ENCODE measurements at regions not wholly inside any gene's neighbourhood (a gene's known extent, or its start where the extent isn't known, plus 50 kb on each side); places are given as distances from the start of the nearest gene placed in this dataset.

GRCh38 chr7:112638675-112639400 lies 151.4 kb downstream of the TMEM168 start:
- no peak for TF ChIP-seq CTCF (IDR thresholded peaks at IDR 0.05)
- no peak for DNase-seq
- H3K27me3 ChIP-seq = no peaks in the 10 kb centered on the region
- H3K27ac ChIP-seq = peak overlapping the region; percentile 53
- intact Hi-C loops (cut with DNase I) = no loop called here
- no peak overlapping the region for H3K9ac ChIP-seq (ENCODE audit: low read depth in 2 of 2, low read length in 2 of 2)
- no peaks in the 10 kb centered on the region for H3K4me1 ChIP-seq
- H3K9me3 ChIP-seq = no peaks in the 10 kb centered on the region
- no peaks in the 10 kb centered on the region for H3K36me3 ChIP-seq
- H3K4me3 ChIP-seq = no peak overlapping the region

- no peak for TF ChIP-seq CTCF (IDR thresholded peaks at IDR 0.05)
- Histone ChIP-seq H3K9ac (ENCODE audit: low read depth in 2 of 2, low read length in 2 of 2) (no peak overlapping the region), H3K27me3 (no peaks in the 10 kb centered on the region), H3K27ac (no peak overlapping the region), H3K9me3 (no peaks in the 10 kb centered on the region), H3K36me3 (no peaks in the 10 kb centered on the region), H3K4me3 (no peak overlapping the region), H3K4me1 (no peaks in the 10 kb centered on the region)
- intact Hi-C loops (cut with DNase I) = no loop called here
- DNase-seq = no peak
These were observed 149.5 kb downstream of the TMEM168 start for GRCh38 chr7:112640685-112641084.

- Histone ChIP-seq H3K36me3 (no peaks in the 10 kb centered on the region), H3K27ac (no peak overlapping the region), H3K9ac (ENCODE audit: low read depth in 2 of 2, low read length in 2 of 2) (no peak overlapping the region), H3K9me3 (no peaks in the 10 kb centered on the region), H3K4me1 (no peaks in the 10 kb centered on the region), H3K27me3 (no peaks in the 10 kb centered on the region), H3K4me3 (no peak overlapping the region)
- no peak for DNase-seq
- TF ChIP-seq CTCF (IDR thresholded peaks at IDR 0.05) = no peak
- intact Hi-C loops (cut with DNase I) = no loop called here
These were observed 143.4 kb downstream of the TMEM168 start for GRCh38 chr7:112646783-112647182.

- Histone ChIP-seq H3K36me3 (no peaks in the 10 kb centered on the region), H3K4me1 (no peaks in the 10 kb centered on the region), H3K9me3 (no peaks in the 10 kb centered on the region), H3K27ac (no peak overlapping the region), H3K4me3 (no peak overlapping the region), H3K27me3 (no peaks in the 10 kb centered on the region), H3K9ac (ENCODE audit: low read depth in 2 of 2, low read length in 2 of 2) (no peak overlapping the region)
- DNase-seq = no peak
- intact Hi-C loops (cut with DNase I) = no loop called here
- no peak for TF ChIP-seq CTCF (IDR thresholded peaks at IDR 0.05)
These were observed 141.4 kb downstream of the TMEM168 start for GRCh38 chr7:112648781-112649180.

- Histone ChIP-seq H3K27me3 (no peaks in the 10 kb centered on the region), H3K9me3 (no peaks in the 10 kb centered on the region), H3K36me3 (no peaks in the 10 kb centered on the region)
These were observed 140.6 kb downstream of the TMEM168 start for GRCh38 chr7:112649560-112649959.

More at GRCh38 chr7:112649560-112649959, 140.6 kb downstream of the TMEM168 start:
- TF ChIP-seq CTCF (IDR thresholded peaks at IDR 0.05) = no peak
- Histone ChIP-seq H3K4me3 (no peak overlapping the region), H3K27ac (no peak overlapping the region), H3K4me1 (no peaks in the 10 kb centered on the region), H3K9ac (ENCODE audit: low read depth in 2 of 2, low read length in 2 of 2) (no peak overlapping the region)
- intact Hi-C loops (cut with DNase I) = no loop called here
- no peak for DNase-seq

Data from colonic mucosa (tissue), 4 donors.